Inferior parietal cortex (tissue), 1 donor: ENCODE measurements at regions not wholly inside any gene's neighbourhood (a gene's known extent, or its start where the extent isn't known, plus 50 kb on each side); places are given as distances from the start of the nearest gene placed in this dataset.
"Not testable (repeated sequence)": the region's sequence is repeated elsewhere in the genome, so short reads cannot be mapped to it uniquely, and the experiment has no call there.

ENCODE experiments used
- DNase-seq: peaks from one replicate; pipeline ENCODE4 v3.0.0-alpha.2; 2016; ENCODE audit errors: extremely low spot score

DNA sequence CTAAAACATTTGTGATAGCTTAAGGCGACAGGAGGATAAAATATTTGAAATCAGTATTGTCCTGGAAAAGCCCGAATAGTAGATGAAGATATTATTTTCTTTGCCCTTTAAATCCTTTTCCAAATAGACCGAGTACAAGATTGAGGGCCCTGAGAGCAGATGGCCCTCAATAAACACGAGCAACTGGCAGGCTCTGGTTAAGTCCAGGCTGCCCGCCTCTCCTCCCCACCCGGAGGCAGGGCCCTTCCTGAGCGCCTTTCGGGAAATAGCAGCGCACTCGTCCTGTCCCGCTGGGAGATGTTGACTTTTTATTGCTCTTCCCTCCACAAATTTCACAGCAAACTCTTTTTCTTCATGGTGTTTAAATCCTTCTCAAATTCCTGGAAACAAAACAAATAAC is 50.8 kb upstream of the MAX start:
- DNase-seq: no peak

DNA sequence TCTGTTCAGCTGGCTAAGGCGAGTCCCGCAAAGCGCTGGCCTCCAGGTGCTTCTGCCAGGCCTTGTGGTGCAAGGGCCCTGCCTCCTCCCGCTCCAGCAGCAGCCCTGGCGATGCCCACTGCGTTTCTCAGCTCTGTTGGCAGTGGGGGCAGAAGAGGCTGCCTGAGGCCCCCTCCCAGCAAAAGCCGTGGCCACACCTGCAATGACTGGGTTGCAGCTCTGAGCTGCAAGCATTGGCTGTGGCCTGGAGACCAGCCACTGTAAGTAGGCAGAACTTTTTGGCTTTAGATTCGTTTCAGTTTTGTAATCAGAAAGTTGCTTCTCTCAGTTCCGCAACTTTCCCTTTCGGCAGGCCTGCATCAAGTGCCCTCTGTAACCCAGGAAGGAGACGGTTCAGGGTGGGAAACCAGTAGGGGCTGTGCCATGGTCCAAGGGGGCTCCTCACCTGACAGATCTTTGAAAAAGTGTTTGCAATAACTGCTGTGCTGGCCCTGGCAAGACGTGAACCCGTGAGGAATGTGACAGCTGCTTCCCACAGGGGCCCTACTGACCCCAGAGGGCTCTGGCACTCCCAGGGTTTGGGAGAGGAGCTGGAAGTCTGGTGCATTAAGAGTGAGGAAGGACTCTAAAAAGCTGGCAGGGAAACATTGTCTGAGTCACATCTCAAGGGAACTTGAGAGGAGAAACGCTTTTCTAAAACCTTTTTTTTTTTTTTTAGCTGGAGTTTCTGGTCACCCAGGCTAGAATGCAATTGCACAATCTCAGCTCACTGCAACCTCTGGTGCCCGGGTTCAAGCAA is 54.5 kb upstream of the MAX start:
- DNase-seq: no peak

DNA sequence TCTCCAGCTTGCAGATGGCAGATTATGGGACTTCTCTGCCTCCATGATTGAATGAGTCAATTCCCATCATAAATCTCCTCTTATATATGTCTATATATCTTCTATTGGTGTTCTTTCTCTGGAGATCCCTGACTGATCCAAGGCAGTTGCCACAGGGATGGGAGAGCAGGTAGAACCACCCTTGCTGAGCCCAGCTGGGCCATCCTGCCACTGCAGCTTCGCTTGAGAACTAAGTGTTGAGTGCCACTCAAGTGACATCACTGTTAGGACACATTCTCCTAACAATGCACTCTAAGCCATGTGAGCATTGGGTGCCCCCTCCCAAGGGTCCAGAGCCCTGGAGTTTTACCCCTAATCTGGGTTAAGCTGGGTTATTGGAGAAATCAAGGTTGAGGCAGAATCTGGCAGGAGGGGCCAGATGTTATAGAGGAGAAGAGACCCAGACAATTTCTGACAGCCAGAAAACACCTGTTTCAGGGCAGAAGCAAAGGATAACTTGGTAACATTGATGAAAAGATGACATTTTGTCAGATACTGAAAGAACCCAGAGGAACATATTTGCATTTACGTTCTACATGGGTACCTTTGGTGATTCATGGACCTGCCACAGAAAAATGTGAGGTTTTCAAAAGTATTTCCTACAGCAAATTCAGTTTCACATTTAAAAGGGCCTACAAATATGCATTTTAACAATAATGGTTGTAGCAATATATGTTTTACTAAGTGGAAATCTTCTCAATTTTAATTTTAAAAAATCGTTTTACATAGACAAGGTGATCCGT is 57.2 kb upstream of the MAX start:
- DNase-seq: no peak

DNA sequence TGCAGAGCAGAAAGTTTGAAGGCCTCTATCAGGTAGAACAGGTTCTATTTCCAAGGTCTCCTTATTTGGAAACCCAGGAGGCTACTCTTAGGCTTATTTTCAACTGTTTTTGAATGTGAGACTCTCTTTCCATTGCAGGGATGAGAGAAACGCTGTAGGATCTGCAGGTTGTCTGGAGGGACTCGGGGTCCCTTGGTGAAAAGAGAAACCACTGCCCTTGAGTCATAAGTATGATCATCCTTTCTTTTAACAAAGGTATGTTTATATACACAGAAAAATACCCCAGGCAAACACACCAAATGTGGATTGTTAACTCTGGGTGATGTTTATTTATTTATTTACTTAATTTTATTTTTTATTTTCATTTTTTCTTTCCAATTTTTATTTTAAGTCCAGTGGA is 57.8 kb upstream of the MAX start:
- no peak for DNase-seq

DNA sequence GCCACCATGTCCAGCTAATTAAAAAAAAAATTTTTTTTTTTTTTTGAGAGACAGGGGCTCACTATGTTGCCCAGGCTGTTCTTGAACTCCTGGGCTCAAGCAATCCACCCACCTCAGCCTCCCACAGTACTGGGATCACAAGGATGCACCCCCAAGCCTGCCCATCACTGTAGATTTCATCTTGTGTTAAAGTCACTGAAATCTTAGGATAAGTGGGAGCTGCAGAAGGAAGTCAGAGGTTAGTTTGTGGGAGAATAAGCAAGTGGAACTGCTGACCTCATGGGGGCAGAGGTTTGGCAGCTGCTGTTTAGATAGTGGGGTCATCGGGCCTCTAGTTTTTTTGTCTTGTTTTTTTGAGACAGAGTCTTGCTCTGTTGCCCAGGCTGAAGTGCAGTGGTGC is 59.7 kb upstream of the MAX start:
- DNase-seq: no peak

DNA sequence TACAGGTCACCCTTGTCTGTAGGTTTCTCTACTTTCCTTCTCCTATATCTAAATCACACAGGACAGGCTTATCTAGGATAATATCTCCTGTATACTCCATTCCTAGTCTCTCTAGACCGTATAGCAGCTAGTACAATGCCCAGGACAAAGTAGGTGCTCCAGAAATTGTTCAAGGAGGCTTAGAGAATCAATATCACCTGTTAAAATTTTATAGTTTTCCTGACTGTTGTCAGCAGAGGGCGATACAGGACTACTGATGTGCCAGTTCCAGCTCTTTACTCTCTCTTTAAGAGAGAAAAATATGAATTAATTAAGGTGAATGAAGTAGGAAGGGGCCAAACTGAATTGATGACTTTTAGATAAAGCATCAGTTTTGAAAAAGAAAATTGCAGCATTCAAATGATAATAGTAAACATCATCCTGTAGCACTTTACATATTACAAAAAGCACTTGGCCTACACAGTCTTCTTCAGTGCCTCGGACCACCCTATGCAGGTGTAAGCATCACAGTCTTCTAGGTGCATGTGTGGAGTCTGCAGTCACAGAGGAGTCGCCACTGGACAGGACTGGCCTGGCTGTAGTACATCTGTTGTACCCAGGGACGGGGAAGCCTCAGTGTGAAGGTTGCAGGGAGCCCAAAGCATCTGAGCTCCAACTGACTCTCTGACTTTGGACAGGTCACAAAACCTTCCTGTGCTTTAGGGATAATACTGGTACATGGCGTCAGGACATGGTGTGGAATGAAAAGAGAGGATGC is 61.9 kb upstream of the MAX start:
- DNase-seq: peak; percentile 82

DNA sequence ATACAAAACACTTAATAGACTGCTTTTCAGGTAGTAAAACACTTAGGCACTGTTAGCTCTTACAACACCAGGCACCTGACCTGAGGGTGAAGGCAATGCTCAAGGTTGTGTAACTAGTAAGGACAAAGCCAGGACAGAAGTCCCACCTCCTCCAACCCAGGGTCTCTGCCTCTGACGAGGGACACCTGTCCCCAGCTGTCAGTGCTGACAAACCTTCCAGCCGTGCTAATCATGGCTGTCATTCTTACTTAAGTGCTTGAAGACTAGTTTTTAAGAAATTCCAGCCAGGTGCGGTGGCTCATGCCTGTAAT is 62.5 kb upstream of the MAX start:
- no peak for DNase-seq

DNA sequence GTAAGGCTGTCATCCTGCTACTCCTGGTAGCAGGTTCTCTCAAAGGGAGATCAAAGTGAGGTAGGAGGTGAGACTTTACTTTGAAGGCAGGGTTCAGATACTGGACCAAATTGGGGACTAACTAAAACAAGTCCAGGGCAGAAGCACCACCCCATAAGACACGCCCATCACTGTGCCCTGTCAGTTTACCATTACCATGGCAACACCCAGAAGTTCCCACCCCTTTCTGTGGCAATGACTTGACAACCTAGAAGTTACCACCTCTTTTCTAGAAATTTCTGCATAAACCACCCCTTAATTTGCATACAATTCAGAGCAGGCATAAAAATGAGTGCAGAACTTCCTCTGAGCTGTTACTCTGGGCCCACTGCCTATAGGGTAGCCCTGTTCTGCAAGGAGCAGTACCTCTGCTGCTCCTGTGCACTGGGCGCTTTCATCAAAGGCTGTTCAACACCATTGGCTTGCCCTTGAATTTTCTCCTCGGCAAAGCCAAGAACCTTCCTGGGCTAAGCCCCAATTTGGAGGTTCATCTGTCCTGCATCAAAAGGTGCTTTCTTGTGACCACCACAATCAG is 64.8 kb upstream of the MAX start:
- no peak for DNase-seq

DNA sequence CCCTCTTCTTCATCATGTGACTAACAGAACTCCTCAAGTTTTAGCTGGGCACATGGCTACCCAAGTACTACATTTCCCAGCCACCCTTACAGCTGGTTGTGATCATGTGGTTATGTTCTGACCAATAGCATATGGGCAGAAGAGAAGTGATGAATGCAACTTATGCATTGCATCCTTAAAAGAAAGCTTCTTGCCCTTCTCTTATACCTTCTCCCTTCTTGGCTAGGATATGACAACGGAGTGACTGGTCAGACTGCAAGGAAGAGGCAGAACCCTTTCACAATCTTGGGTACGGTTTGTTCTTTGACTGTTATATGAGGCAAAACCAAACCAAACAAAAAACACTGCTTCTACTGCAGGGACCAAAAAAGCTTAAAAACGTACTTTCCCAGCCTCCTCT is 66.5 kb upstream of the MAX start:
- peak; percentile 59 for DNase-seq

DNA sequence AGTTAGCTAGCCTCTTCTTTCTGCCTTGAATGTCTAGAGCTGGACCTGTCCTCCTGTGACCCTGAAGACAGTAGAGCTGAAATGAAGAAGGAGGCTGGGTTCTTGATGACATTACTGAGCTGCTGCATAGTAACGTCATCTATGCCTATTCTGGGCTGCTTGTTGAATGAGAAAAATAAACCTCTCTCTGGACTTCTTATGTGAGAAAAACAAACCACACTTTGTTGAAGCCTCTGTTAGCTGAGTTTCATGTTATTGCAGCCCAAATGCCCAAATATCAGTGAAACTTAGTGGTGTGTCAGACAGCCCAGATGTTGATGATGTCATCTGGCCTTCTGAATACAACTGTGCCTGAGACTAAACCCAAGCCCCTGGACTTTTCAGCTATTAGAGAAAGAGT is 67.0 kb upstream of the MAX start:
- DNase-seq: peak; percentile 72

DNA sequence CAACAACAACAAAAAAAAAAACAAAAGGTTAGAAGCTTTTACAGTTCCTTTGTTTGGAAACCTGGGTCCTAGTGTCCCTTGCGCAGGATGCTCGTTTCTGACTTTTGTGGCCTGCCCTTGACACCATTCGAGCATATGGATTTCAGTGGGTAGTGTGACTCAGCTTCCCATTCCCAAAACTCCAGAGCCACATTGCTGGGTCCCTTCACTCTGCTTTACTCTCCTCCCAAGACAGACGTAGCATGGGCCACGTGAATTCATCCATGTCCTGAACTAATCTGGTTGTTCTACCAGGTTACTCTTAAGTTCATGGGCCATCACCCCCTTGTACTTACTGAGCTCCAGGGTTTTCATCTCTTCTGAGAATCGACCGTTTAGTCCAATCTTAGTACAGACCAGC is 68.0 kb upstream of the MAX start:
- no peak for DNase-seq

DNA sequence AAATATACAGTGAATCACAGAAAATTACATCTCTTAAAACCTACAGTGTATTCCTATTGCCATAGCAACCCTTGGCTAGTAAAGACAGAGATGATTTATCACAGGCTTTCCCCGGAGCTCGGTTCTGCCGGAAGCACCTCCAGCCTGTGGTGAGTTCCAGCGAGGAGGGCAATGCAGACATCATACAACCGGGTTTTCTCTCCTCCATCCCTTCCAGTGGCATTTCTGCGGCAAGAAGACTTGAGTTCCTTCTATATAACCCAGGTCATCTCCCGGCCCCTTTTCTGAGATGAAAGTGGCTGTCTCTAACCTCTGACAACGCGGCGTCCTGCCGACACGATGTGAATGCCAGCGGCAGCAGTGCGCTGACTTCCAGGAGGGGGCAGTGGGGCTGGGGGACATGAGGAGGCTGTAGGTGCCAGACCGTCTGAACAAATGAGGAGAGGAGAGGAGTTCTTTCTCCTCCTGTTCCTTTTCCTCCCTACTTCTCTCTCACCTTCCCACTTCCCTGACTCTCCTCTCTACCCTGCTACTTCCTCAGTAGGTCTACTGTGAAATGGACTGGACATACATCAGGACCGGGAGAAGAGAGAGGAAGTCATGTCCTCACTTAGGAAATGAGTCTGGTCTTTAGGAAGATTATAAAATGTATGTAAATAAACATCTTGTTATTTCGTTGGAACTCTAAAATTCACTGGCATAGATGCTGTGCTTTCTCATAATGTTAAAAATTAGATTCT is 68.6 kb upstream of the MAX start:
- DNase-seq: peak; percentile 62

DNA sequence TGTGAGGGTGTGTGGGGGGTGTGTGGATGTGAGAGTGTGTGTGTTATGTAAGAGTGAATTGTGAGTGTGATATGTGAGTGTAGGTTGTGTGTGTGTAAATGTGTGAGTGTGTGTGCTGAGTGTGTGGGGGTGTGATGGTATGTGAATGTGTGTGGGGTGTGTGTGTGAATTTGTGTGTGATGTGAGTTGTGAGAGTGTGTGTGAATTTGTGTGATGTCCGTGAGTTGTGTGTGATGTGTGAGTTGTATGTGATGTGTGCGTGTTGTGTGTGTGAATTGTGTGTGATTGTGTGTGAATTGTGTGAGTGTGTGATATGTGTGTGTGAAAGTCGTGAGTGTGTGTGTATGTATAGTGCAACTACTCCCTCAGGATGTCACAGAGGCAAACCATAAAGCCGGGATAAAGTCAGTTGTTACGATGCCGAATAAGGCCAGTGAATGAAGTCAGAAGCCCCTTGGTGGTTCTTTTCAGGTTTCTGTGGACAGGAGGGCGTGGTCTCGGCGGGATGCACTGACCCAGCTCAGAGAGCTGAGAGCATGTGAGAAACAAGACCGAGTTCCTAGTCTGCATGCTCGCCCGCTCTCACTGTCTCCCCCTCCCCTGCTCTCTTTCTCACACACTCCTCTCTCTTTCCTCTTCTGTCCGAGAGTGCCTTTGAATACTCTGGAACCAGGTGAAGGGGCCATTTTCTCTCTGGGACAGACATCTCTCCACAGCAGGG is 71.8 kb upstream of the MAX start:
- DNase-seq: no peak

DNA sequence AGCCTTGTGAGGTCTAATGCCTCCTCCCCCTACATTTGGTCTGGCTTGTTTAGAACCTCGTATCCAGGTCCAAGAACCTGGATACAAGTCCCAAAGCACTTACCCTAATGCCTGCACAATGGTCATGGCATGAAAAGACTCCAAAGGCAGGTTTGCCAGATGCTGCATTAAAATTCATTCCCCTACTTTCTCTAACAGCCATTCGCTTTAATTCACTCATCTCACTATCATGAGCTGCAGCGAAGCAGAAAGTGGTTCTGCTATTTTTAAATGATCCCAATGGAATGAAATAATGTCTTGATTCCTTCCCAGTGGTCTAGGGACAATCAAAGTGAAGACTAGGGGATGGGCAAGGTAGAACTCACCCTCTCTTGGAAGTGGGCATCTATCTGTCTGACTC is 72.5 kb upstream of the MAX start:
- no peak for DNase-seq

DNA sequence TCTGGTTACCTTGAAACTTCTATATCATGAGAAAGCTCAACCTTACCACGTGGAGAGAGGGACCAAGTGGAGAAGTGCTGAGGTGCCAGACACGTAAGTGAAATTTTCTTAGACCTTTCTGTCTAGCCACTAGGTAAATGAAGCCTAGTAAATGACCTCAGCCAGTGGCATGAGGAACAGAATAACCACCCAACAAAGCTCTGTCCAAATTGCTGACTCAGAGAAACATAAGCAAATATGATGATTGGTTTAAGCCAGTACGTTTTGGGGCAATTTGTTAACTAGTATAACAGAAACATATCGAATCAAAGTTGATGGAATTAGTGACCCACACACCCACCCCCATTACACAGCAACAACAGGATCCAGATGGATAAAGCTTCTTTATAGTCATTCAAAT is 75.2 kb upstream of the MAX start:
- DNase-seq: no peak

DNA sequence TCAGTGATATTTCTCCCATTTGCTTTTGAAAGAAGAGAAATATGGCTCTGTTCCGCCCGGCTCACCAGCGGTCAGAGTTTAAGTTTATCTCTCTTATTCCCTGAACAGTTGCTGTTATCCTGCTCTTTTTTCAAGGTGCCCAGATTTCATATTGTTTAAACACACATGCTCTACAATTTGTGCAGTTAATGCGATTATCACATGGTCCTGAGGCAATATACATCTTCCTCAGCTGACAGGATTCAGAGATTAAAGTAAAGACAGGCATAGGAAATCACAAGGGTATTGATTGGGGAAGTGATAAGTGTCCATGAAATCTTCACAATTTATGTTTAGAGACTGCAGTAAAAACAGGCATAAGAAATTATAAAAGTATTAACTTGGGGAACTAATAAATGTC is 76.9 kb upstream of the MAX start:
- DNase-seq: not testable (repeated sequence)

DNA sequence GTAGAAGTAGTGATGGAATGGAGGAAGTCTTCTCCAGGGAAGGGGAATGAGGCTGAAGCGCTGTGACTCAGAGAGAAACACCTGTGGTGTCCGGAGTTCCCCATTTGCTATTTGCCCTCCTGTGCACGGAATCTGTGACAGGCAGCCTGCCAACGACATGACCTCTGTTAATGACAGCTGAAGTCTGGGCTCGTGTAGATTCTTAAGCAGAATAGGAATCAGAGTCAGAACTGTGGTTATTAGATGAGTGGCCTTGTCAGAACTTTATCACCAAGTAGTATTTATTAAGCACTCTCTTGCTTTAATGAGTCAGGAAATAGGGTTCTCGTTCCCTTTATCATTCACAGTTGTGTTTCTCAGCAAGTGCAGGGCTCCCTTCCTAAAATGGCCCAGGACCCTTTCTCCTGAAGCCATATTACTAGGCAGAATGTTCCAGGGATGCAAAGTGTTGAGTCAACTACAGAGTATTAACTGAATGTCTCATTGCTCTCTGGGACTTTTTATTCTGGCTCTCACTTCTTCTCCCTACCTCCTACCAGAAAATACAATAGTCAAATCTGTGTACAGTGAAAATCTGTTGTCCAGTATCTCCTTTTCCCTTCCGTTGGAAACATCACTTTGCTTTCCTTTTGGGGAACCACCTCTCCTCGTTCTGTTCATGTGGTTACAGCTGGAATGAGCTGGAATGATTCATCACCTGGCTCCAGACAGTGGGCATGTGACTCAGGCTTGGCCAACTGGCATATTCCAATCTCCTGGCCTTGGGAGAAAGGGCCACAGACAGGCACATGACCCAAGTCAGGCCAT is 77.8 kb upstream of the MAX start:
- DNase-seq: no peak

DNA sequence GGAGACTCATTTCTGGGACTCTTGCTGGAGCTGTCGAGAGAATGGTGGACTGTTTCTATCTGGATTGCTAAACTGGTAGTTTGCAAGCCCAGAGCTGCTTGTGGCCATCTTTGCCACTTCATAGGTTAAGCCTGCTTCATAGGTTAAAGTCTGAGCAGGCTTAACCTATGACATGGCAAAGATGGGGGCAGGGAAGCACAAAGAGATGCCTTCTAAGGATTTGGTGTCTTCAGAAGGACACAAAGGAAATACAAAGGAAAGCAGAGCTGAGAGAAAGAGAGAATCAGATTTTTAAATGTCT is 78.4 kb upstream of the MAX start:
- no peak for DNase-seq

DNA sequence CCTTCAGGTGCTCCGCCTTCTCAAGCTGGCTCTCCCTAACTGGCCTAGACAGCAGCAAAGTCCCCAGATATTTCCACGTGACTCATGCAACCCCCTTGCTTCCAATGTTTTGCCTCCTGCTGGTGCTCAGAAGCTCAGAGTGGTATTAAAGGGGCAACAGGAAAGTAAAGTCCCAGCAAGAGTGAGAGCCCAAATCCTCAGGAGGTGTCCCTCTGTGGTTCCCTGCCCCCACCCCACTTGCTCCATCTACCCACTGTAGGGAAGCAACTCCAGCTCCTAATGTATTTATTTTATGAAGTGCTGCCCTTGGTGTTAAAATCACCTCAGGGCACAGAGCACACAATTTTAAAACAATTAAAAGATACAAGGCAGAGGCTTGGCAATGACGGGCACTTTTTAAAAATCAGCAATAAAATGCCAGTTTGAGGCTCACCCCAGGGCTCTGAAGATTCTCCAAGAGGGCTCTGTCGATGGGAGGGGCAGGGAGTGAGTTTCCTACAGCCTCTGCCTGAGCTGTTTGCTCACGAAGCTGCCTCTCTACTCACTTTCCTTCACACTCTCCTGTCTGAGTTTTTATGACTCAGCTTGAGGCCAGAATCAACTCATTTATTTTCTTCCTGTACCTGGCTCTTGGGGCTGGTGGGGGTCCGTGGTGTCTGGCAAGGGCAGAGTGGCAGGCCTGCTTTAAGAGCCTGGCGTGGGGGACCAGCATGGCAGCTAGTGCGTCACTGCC is 81.9 kb upstream of the MAX start:
- DNase-seq: no peak

DNA sequence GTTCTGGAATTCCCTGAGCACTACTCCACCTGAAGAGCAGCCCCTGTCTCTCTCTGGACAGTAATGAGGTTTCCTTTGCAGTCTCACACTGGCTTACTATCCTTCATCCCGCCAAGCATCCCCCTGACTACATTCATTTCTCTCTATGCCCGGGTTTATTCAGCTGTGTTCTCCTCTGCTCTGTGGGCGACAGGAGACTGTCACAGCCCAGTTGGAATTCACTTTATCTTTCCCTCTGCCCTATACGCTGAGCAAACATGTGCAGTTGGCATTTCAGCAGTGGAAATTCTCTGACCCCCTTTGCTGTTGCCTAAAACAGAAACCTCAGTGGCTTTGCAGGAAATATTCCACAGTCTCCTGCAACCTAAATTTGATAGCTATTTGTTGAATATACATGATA is 83.5 kb upstream of the MAX start:
- DNase-seq: no peak
